Retina (tissue), 1 donor: ENCODE measurements at regions not wholly inside any gene's neighbourhood (a gene's known extent, or its start where the extent isn't known, plus 50 kb on each side); places are given as distances from the start of the nearest gene placed in this dataset.

Experiments
- DNase-seq: peaks from one replicate; pipeline ENCODE4 v3.0.0-alpha.2; 2016

GRCh38 chr12:115693970-115694369, 583.5 kb downstream of the MED13L start:
- no peak for DNase-seq

DNA sequence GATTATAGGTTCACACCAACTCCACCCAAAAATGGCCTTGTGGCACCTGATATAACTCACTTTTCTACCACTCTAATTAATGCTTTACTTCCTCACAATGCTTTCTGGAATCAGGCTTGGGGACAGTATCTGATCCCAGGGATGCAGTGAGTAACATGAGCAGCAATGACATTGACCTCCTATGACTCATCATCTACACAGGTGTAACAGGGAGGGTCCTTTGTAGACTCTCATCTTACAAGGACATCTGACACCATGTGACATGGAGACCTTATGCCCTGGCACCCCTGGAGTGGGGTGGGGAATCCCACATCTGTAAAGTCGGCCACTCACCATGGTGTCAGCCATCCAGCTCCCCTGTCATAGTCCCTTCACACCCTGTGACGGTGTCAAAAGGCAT, 586.4 kb downstream of the MED13L start:
- DNase-seq: no peak

DNA sequence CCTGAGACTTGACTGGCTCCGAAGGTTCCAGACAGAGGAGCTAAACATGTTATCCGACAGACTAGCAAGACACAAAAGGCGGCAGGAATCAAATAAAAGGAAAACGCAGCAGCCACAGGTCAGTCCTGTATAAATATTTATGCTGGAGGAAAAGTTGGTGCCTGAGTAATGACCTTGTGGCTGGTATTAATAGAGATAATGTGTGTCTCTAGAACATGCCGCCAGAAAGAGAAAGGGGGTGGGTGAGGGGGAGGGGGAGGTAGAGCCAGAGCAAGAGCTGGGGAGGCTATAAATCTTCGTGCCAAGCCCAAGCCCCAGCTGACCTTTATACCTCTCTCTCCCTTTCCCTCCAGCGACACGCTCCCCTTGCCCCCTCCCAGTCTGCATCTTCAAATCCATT, 590.4 kb downstream of the MED13L start:
- no peak for DNase-seq

DNA sequence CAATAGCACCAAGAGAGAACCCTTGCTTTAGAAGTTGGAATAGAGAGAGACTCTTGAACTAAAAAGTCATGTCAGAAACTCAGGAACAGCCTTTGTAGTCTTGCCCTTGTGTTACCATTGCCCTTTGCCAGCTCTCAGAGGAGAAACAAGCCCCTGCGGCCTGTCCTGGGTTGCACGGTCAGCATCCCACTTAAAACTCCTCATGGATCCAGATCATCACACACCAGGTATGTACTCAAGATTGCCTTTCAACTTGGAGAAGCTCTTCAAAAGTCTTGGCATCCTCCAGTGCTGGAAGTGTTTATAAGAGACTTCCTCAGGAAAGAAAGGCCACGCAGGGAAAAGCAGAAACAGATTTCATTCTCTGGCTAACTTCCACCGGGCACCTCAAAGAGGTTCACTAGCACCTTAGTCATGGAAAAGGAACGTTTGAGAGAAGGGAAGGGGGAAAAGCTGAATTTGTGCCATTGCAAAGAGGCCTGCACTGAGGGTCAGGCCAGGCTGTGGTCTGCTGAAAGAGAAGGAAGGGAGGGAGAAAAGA, 594.2 kb downstream of the MED13L start:
- DNase-seq: no peak

DNA sequence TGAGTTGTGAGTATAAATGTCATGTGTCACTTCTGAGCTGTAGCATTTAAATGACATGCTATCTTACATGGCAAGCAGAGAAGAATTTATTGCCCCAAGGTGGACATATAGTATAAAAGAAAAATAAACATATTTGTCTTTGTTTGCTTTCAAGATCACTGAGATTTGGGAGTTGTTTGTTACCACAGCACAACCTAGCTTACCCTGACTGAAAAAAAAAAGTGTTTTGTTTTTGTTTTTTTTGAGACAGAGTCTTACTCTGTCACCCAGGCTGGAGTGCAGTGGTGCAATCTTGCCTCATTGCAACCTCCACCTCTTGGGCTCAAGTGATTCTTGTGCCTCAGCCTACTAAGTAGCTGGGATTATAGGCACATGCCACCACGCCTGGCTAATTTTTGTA, 596.5 kb downstream of the MED13L start:
- no peak for DNase-seq

GRCh38 chr12:115672506-115673080, 604.9 kb downstream of the MED13L start:
- peak; percentile 91 for DNase-seq

GRCh38 chr12:115672086-115672485, 605.4 kb downstream of the MED13L start:
- no peak for DNase-seq

- no peak for DNase-seq
Measured at GRCh38 chr12:115670869-115671268, 606.6 kb downstream of the MED13L start.

- no peak for DNase-seq
Measured at GRCh38 chr12:115667116-115667515, 610.4 kb downstream of the MED13L start.

DNA sequence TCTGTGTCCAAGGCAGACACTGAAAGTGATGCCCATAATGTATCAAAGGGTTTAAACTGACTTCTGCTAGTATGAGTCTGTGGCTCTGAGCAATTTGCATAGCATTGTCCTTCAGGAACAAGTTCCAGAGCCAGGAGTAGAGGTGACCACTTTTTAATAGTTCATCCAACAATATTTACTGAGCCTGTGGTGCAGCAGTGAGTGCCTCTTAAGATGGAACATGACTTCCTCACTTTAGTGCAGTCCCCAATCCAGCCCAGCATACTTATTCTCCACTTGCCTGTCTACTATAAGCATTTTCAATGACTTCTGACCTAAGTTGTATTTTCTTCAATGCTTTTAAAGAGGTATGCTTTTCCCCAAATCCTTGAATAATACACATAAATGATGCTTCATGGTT, 611.3 kb downstream of the MED13L start:
- no peak for DNase-seq

DNA sequence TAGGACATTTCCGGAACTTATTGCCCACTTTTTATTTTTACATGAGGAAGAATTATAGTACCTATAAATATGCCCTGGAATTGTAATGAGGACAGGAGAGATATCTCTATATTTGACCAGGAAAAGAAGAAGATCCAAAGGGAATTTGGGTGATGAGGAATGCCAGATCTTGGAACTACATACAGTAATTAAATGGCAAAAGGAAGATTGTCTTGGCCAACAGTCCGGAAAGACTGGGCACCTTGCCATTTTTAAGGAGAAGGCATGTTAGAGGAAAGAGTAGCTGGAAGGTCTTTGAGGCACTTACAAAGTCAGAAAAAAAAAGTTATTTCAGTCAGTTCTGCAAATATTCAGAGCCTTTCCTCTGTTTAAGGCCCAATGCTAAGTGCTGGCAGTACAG, 616.4 kb downstream of the MED13L start:
- DNase-seq: no peak

DNA sequence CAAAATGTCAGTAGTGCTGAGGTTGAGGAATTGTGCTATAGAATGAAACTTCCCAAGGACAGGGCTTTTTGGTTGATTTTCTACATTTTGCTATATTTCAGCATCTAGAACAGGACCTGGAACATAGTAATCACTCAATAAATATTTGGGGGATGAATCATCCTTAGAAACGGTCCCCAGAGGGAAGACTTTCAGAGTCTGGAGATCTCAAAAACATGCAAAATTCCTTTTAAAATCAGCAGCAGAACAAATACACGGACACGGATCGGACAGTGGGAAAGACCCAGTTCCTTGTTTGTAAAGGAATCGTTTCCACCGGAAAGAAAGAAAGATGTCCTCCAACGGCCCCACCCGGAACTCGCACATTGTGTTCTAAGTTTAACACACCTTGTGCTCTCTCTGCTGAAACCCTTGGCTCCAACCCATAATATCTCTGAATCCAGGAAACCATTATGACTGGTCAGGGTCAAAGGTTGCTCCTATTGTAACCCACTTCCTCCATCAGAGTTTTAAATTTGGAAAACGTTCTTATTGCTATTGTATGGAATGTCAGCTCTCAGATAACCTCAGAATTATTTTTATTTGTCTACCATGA, 617.2 kb downstream of the MED13L start:
- no peak for DNase-seq

GRCh38 chr12:115659422-115659821, 618.1 kb downstream of the MED13L start:
- no peak for DNase-seq

- DNase-seq: no peak
Measured at GRCh38 chr12:115657081-115658013, 620.1 kb downstream of the MED13L start.

DNA sequence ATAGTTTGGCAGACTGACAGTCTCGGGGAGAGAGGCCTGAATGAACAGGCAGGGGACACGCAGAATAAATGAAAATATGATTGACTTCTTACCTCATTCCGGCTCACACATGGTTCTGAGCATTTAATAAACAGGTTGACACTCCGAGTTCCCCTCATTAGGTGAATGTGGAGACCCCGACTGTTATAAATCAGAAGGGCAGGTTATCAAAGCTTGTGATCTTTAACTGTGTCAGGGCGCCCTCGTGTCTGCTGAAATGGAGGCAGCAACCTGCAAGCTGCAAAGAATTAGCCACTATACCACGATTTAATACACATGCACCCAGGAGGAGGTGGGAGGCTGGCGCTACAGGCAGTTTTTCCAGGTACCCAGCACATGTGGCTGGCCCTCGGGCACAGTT, 627.5 kb downstream of the MED13L start:
- no peak for DNase-seq

DNA sequence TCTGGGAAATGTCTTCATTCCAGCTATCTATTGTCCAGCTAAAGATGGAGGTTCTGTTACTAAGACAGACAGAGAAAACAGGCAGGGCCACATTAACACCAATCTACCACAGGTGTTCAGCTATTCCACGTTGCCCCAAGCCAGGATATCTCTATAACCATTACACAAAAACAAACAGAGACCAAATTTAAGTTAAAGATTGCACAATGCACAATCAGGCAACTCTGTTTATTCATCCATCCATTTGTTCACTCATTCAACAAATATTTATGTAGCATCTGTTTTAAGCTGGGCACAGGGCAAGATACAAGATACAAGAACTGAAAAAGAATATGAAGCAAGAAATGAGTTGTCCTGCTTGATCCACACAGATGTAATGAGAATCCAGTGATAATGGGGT, 629.0 kb downstream of the MED13L start:
- DNase-seq: no peak

DNA sequence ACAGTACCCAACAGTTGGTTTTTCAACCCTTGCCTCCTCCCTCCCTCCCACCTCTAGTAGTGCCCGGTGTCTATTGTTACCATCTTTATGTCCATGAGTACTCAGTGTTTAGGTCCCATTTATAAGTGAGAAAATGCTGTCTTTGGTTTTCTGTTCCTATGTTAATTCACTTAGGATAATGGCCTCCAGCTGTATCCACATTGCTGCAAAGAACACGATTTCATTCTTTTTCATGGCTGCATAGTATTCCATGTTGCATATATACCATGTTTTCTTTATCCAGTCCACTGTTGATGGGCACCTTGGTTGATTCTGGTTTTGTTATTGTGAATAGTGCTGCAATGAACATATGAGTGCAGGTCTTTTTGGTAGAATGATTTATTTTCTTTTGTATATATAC, 631.3 kb downstream of the MED13L start:
- no peak for DNase-seq

DNA sequence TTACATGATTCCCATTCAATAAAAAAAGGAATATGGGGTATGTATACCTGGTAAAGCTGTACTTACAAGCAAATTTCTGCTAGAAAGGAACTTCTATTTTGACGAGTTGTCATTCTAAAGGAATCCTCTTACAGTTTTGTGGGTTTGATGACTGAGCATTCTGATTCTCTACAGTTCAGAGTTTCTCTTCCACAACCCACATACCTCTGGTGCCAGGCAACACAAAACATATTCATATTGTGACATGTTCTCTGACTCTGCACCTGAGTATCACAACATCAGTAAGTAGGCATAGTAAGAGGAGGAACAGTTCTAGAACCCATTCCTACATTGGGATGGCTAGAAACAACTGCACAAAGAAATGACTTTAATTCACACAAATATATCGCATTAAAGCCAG, 636.6 kb downstream of the MED13L start:
- DNase-seq: no peak

DNA sequence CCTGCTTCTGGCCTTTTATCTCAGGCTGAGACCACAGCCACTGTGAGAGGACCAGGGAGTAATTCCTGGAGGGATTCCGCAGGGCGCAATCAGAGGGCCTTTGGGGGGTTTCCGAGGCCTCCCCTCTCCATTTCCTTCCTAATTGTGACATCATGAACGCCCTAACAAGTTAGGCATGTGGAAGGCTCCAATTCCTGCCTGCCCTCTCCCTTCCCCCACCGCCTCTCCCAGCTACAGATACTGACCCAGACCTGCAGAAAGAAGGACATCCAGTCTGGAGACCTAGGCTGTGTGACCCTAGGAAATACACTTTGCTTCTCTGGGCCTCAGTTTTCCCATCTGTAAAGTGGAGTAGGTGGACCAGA, 637.9 kb downstream of the MED13L start:
- peak; percentile 28 for DNase-seq

DNA sequence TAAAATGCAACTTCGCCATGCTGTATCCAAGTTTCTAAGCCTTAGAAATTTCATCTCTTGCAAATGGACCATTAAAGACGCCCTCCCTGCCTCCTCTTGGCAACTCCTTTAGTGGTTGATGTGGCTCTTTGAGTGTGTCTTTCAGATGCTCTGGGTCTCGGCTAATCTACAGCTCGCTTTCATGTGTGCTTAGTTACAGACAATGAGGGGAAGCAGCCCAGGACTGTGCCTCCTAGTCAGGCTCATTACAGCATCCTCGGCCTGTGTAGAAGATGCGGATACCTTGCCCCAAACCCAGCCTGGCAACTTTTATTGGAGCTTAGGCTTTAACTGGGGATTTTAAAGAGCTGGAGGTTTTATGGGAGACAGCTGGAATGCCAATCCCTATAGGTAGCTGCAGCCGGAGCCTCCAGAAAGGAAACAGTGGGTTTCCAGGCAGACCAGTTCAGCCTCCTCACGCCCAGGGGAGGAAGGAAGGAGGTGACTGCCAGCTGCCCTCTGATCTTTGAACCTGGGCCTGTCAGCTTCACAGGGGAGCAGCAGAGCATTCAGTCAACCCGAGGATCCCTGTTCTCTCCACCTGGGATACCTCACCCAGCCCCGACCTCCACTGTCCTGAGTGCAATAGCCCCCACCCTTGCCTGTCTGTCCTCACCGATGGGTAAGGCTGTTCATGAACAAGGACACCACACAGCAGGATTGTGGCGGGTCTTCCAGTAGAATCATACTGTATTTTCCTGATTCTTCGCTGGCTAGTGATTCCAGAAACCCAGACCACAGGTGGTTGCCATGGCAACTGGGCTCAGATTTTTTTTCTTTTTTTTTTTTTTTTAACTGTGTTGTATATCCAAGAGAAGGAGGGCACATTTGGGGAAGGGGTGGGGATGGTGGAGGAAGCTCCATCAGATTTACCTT, 638.5 kb downstream of the MED13L start:
- peak; percentile 48 for DNase-seq

DNA sequence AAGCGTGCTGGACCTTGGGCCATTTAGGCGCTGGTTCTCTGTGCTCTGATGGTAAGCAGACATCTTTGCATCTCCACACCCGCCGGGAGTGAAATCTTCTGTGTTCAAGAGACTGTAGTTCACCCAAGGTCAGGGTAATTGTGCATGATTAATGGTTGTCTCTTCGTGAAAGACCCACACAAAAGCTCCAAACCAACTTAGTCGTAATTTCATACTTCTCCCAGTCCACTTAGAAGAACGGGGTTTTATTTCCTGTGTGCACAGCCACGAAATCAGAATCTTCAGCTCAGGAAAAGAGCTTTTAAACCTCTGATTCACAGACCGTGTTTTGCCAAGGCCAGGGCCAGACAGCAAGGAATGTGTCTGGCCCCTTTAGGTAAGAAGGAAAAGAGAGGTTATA, 640.9 kb downstream of the MED13L start:
- peak; percentile 47 for DNase-seq

DNA sequence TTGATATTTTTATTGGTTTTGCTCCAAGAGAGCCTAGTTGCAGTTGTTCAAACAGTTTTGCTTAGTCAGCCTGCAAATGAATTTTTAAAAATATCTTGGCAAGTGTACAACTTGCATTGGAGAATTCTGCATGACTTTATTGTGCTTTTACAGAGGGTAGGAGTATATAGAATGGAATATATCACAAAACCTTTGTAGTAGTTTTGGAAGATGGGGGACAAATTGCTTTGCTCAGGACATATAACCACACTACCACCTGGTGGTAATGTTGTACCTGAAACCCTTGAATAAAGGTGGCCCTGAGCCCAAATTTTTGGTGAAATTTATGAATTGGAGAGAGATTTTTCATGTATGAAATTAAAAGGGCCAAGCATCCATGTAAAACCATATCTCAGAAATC, 645.2 kb downstream of the MED13L start:
- DNase-seq: no peak

- DNase-seq: no peak
Measured at GRCh38 chr12:115630136-115630535, 647.4 kb downstream of the MED13L start.
